ENCODE measurements at regions not wholly inside any gene's neighbourhood (a gene's known extent, or its start where the extent isn't known, plus 50 kb on each side); places are given as distances from the start of the nearest gene placed in this dataset.
"Not testable (repeated sequence)": the region's sequence is repeated elsewhere in the genome, so short reads cannot be mapped to it uniquely, and the experiment has no call there.

DNA sequence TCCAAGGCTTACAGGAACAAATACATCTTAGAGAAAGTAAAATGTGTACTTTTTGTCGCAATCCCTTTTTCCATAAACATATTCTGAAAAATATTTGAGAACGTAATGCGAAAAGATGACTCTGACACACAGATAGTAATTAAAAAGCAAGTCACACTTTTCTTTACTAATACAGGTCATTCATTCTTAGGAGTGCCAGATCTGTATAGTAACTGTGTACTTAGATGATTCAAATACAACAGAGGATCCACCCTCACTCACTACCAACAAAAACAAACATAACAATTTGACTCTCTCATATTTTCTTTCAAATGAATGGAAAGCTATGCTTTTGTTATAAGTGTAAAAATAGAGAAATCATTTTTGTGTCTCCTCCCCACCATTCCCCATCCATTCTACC is 795.4 kb downstream of the SLC6A15 start:
- Histone ChIP-seq H3K4me1 (no peaks in the 10 kb centered on the region), H3K4me3 (no peak overlapping the region), H3K27me3 (ENCODE audit: low read depth) (no peaks in the 10 kb centered on the region), H3K36me3 (no peaks in the 10 kb centered on the region), H3K27ac (replicated peaks) (no peak overlapping the region), H3K9me3 (replicated peaks) (no peaks in the 10 kb centered on the region)
- DNase-seq: no peak
- intact Hi-C loops (cut with micrococcal nuclease): no loop called here
- TF ChIP-seq, protein P1, sequence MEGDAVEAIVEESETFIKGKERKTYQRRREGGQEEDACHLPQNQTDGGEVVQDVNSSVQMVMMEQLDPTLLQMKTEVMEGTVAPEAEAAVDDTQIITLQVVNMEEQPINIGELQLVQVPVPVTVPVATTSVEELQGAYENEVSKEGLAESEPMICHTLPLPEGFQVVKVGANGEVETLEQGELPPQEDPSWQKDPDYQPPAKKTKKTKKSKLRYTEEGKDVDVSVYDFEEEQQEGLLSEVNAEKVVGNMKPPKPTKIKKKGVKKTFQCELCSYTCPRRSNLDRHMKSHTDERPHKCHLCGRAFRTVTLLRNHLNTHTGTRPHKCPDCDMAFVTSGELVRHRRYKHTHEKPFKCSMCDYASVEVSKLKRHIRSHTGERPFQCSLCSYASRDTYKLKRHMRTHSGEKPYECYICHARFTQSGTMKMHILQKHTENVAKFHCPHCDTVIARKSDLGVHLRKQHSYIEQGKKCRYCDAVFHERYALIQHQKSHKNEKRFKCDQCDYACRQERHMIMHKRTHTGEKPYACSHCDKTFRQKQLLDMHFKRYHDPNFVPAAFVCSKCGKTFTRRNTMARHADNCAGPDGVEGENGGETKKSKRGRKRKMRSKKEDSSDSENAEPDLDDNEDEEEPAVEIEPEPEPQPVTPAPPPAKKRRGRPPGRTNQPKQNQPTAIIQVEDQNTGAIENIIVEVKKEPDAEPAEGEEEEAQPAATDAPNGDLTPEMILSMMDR (IDR thresholded peaks at IDR 0.05; ENCODE audit: borderline replicate concordance): no peak

DNA sequence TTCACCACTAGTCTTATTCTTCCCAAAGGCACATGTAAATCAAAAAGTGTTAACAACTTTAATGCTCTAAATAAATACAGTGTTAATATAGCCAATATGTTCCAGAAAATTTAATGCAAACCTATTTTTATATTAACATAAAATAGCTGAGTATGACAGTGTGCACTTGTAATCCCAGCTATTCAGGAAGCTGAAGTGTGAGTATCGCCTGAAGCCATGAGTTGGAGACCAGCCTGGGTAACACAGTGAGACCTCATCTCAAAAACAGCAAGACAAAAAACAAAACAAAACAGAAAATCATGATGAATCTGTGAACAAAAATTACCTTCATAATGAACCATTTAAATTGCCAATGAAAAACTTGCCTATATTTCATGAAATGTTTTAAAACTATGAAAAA is 798.9 kb downstream of the SLC6A15 start:
- DNase-seq: no peak
- H3K27ac ChIP-seq (replicated peaks): no peak overlapping the region
- H3K36me3 ChIP-seq: no peaks in the 10 kb centered on the region
- intact Hi-C loops (cut with micrococcal nuclease): no loop called here
- H3K4me3 ChIP-seq: no peak overlapping the region
- H3K27me3 ChIP-seq (ENCODE audit: low read depth): no peaks in the 10 kb centered on the region
- H3K4me1 ChIP-seq: no peaks in the 10 kb centered on the region
- TF ChIP-seq, protein P1 (IDR thresholded peaks at IDR 0.05; ENCODE audit: borderline replicate concordance): no peak
- H3K9me3 ChIP-seq (replicated peaks): peaks cover 24% of the 10 kb centered on the region

DNA sequence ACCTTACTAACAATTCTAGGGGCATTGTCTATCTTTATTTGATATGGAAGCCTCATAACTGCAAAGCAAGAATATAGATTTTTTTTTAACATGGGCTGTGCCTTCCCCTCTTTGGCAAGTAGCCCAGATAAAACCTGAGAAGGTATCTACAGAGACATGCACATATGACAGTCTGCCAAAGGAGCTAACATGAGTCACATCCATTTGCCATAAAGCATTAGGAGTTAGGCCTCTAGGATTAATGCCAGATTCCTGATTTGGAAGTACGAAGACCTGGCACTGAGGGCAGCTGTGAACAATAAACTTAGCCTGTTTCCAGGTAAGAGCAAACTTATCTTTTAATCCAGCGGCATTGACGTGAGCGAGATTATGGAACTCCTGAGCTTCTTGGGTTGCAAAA is 808.7 kb downstream of the SLC6A15 start:
- DNase-seq; H3K36me3 ChIP-seq; H3K4me1 ChIP-seq; H3K27ac ChIP-seq (replicated peaks); H3K27me3 ChIP-seq (ENCODE audit: low read depth); H3K4me3 ChIP-seq; intact Hi-C loops (cut with micrococcal nuclease): not testable (repeated sequence)
- H3K9me3 ChIP-seq (replicated peaks): peaks cover 89% of the 10 kb centered on the region

DNA sequence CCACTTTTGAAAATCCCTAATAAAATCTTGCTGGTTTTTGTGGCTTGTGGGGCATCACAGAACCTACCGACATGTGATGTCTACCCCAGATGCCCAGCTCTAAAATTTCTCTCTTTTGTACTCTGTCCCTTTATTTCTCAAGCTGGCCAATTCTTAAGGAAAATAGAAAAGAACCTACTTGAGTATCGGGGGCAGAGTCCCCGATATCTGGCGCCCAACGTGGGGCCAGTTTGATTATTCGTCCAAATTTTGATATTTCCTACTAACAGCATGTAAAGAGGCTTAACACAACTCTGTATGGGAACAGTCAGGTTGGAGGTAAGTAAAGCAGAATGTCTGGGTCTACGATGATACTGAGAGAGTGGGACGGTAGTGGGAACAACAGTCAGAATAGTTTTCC is 810.6 kb downstream of the SLC6A15 start:
- H3K27me3 ChIP-seq (ENCODE audit: low read depth); H3K4me1 ChIP-seq; DNase-seq; H3K4me3 ChIP-seq; H3K36me3 ChIP-seq; intact Hi-C loops (cut with micrococcal nuclease); H3K27ac ChIP-seq (replicated peaks): not testable (repeated sequence)
- H3K9me3 ChIP-seq (replicated peaks): peaks cover 89% of the 10 kb centered on the region

DNA sequence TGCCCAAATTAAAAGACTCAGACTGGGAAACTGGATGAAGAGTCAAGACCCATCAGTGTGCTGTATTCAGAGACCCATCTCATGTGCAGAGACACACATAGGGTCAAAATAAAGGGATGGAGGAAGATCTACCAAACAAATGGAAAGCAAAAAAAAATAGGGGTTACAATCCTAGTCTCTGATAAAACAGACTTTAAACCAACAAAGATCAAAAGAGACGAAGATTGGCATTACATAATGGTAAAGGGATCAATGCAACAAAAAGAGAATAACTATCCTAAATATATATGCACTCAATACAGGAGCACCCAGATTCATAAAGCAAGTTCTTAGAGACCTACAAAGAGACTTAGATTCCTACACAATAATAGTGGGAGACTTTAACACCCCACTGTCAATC is 813.0 kb downstream of the SLC6A15 start:
- peaks cover 83% of the 10 kb centered on the region for H3K9me3 ChIP-seq (replicated peaks)
- DNase-seq: not testable (repeated sequence)

DNA sequence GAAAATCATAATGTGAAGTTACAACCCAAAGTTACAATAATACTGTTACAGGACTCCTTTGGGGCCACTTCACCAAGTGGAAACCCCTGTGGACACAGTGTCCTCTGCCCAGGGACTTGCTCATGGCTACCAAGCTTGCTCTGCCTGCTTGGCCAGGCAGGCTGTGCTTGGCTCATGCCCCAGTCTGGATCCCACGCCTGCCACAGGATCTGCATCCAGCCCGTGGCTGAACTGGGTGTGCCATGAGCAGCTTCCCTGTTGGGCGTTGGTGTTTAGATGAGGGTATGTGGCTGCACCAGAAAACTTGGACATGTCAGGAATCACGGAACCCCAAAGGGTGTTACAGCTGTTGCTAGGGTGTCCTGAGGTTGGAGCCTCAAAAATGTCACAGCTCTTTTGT is 820.9 kb downstream of the SLC6A15 start:
- no peaks in the 10 kb centered on the region for H3K27me3 ChIP-seq (ENCODE audit: low read depth)
- peaks cover 12% of the 10 kb centered on the region for H3K9me3 ChIP-seq (replicated peaks)
- H3K27ac ChIP-seq (replicated peaks): no peak overlapping the region
- DNase-seq: no peak
- H3K36me3 ChIP-seq: no peaks in the 10 kb centered on the region
- TF ChIP-seq, protein P1 (IDR thresholded peaks at IDR 0.05; ENCODE audit: borderline replicate concordance): no peak
- intact Hi-C loops (cut with micrococcal nuclease): no loop called here
- no peak overlapping the region for H3K4me3 ChIP-seq
- no peaks in the 10 kb centered on the region for H3K4me1 ChIP-seq

More for the DNA sequence above, 813.0 kb downstream of the SLC6A15 start:
- H3K27ac ChIP-seq (replicated peaks); H3K4me3 ChIP-seq; H3K4me1 ChIP-seq; intact Hi-C loops (cut with micrococcal nuclease); H3K36me3 ChIP-seq; H3K27me3 ChIP-seq (ENCODE audit: low read depth): not testable (repeated sequence)

DNA sequence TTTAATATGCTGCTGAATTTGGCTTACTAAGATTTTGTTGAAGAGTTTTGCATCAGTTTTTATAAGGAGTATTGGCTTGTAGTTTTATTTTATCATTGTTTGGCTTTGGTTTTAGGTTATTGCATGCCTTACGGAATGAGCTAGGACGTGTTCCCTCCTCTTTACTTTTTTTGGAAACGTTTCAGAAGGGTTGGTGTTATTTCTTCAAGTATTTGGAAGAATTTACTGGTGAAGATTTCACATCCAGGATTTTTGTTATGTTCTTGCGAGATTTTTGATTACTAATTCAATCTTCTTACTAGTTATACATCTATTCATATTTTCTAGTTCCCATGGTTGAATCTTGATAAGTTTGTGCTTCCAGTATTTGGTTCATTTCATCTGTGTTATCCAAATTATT is 823.2 kb downstream of the SLC6A15 start:
- no peaks in the 10 kb centered on the region for H3K4me1 ChIP-seq
- no peaks in the 10 kb centered on the region for H3K27me3 ChIP-seq (ENCODE audit: low read depth)
- TF ChIP-seq, protein P1 (IDR thresholded peaks at IDR 0.05; ENCODE audit: borderline replicate concordance): no peak
- intact Hi-C loops (cut with micrococcal nuclease): no loop called here
- peaks cover 6% of the 10 kb centered on the region for H3K9me3 ChIP-seq (replicated peaks)
- no peak overlapping the region for H3K4me3 ChIP-seq
- no peak for DNase-seq
- H3K27ac ChIP-seq (replicated peaks): no peak overlapping the region
- no peaks in the 10 kb centered on the region for H3K36me3 ChIP-seq
